ENCODE measurements at regions not wholly inside any gene's neighbourhood (a gene's known extent, or its start where the extent isn't known, plus 50 kb on each side); places are given as distances from the start of the nearest gene placed in this dataset.

- in situ Hi-C loops (cut with MboI), result no loop called here
- no TSS peak for BruUV-seq (replicated peaks)
- intact Hi-C loops (cut with micrococcal nuclease), result no loop called here
- WGBS (ENCODE audit: insufficient coverage, low coverage, missing lambda C conversion rate), result 9% methylated on average over 2 of the region's 2 CpGs
- DNase-seq (ENCODE audit: extremely low read depth in 1 of 4, low spot score in 3 of 4), result peak in 1 of 4 experiments; percentile 16
- CTCF ChIA-PET (ENCODE audit: low intra/inter-chr PET ratio), result no interaction called here
- POLR2A ChIA-PET, result interaction anchor here (0.6 kb wide), 1 partner anchor 253 kb away, joined by 3 read pairs; no protein-coding TSS in a partner anchor
- H3K79me2 ChIP-seq (ENCODE audit: control insufficient read depth, insufficient read depth, low read length), result no peaks in the 10 kb centered on the region
- peaks cover 23 to 37% of the 10 kb centered on the region in 2 experiments for H3K4me1 ChIP-seq (replicated peaks in 1 of 2; ENCODE audit: control insufficient read depth in 2 of 2, insufficient read depth in 2 of 2, low read length in 2 of 2)
- H3K4me2 ChIP-seq (ENCODE audit: insufficient read depth, low read length), result peak overlapping the region; percentile 23
- ATAC-seq, result 0 out of 3 replicates have a peak, but pooled peaks have one; percentile 11
- H3K27ac ChIP-seq (ENCODE audit: extremely low read depth, low read depth, low read length), result no peak overlapping the region
- peak overlapping the region; percentile 73 for H2AFZ ChIP-seq (ENCODE audit: low read depth, low read length)
- no peak overlapping the region for H3K4me3 ChIP-seq
- no peaks in the 10 kb centered on the region for H3K9me3 ChIP-seq (replicated peaks; ENCODE audit: control insufficient read depth, insufficient read depth, low read depth, low read length)
- no peak for FAIRE-seq
- TF ChIP-seq MCM2 (IDR thresholded peaks at IDR 0.05; ENCODE audit: low read depth) (no peak), CTBP1 (IDR thresholded peaks at IDR 0.05; ENCODE audit: borderline replicate concordance) (peak; percentile 10; the same call in 1 of the 2 replicates), ZSCAN32 (CRISPR knock-in tag; IDR thresholded peaks at IDR 0.05) (no peak), POLR3G (IDR thresholded peaks at IDR 0.05; ENCODE audit: extremely low read depth, insufficient read length, insufficient replicate concordance) (no peak), POLR2H (tag; IDR thresholded peaks at IDR 0.05; ENCODE audit: low read depth) (no peak), ZNF121 (CRISPR knock-in tag; conservative IDR thresholded peaks at IDR 0.05) (no peak), CGGBP1 (CRISPR knock-in tag; IDR thresholded peaks at IDR 0.05) (no peak), SUPT5H (IDR thresholded peaks at IDR 0.05) (no peak), MTF1 (CRISPR knock-in tag; IDR thresholded peaks at IDR 0.05; ENCODE audit: borderline replicate concordance) (0 out of 2 replicates have a peak, but pooled peaks have one; percentile 11)
- H3K36me3 ChIP-seq (ENCODE audit: control insufficient read depth, insufficient read depth, low read length), result no peaks in the 10 kb centered on the region
- H3K9ac ChIP-seq (ENCODE audit: insufficient read depth in 1 of 2, low read depth in 2 of 2, low read length in 2 of 2), result no peak overlapping the region
- H3K9me1 ChIP-seq (ENCODE audit: control insufficient read depth, insufficient read depth, low read length), result no peaks in the 10 kb centered on the region
- H3K27me3 ChIP-seq (ENCODE audit: control insufficient read depth in 2 of 2, insufficient read depth in 2 of 2, low read length in 2 of 2), result no peaks in the 10 kb centered on the region
- H4K20me1 ChIP-seq (replicated peaks; ENCODE audit: control insufficient read depth, insufficient read depth, low read length), result no peaks in the 10 kb centered on the region
Measured at GRCh38 chr3:139122612-139123011, 77.9 kb upstream of the PRR23C start.
